SU-DHL-6 (cell line): ENCODE measurements at regions not wholly inside any gene's neighbourhood (a gene's known extent, or its start where the extent isn't known, plus 50 kb on each side); places are given as distances from the start of the nearest gene placed in this dataset.

ENCODE experiments used
- EZH2phosphoT487 ChIP-seq: fragments of 200-600 bp; sonication (generic), shearing (Covaris generic); conservative IDR thresholded peaks from 2 replicates; pipeline ENCODE4 v1.6.1; 2018; ENCODE audit warnings: mild to moderate bottlenecking, antibody characterized with exemption, low read length, moderate library complexity, mixed read lengths
- TF ChIP-seq, protein P1 (sequence below): fragments of 200-600 bp; sonication (generic); IDR thresholded peaks from one replicate; pipeline ENCODE4 v1.5.1; 2017; ENCODE audit warnings: antibody characterized with exemption, mild to moderate bottlenecking, low read length, moderate library complexity; ENCODE audit not compliant: insufficient read depth, poor library complexity, severe bottlenecking

DNA sequence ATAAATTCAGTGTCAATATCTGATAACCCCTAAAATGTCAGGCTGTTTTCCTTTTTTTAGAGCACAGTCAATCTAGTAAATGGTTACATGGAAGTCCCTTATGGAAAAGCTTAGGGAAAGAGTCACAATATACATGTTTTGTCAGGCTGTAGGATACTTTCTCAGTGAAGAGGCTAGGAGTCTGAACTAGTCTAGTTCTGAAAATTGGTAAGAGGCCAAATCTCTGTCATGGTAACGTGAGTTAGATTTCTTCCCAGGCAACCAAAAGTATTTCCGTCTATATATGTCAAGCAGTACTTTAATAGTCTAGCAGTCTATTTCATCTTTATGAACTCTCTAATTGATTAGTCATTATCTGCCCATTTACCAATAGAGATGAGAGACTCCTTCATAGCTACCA lies 215.9 kb upstream of the LRRC3B start:
- TF ChIP-seq, protein P1, sequence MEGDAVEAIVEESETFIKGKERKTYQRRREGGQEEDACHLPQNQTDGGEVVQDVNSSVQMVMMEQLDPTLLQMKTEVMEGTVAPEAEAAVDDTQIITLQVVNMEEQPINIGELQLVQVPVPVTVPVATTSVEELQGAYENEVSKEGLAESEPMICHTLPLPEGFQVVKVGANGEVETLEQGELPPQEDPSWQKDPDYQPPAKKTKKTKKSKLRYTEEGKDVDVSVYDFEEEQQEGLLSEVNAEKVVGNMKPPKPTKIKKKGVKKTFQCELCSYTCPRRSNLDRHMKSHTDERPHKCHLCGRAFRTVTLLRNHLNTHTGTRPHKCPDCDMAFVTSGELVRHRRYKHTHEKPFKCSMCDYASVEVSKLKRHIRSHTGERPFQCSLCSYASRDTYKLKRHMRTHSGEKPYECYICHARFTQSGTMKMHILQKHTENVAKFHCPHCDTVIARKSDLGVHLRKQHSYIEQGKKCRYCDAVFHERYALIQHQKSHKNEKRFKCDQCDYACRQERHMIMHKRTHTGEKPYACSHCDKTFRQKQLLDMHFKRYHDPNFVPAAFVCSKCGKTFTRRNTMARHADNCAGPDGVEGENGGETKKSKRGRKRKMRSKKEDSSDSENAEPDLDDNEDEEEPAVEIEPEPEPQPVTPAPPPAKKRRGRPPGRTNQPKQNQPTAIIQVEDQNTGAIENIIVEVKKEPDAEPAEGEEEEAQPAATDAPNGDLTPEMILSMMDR = no peak
- no peak for TF ChIP-seq EZH2phosphoT487
